ENCODE measurements at regions not wholly inside any gene's neighbourhood (a gene's known extent, or its start where the extent isn't known, plus 50 kb on each side); places are given as distances from the start of the nearest gene placed in this dataset.

GRCh38 chr1:188958461-188959115, 1519.1 kb downstream of the BRINP3 start:
- TF ChIP-seq YY1 (IDR thresholded peaks at IDR 0.05; ENCODE audit: low read depth) (no peak), TEAD4 (IDR thresholded peaks at IDR 0.05) (no peak), TAF1 (IDR thresholded peaks at IDR 0.05; ENCODE audit: low read depth) (no peak)
